NCI-H748 (cell line): ENCODE measurements at regions not wholly inside any gene's neighbourhood (a gene's known extent, or its start where the extent isn't known, plus 50 kb on each side); places are given as distances from the start of the nearest gene placed in this dataset.

Experiments used
- DNase-seq: peaks from one replicate; lab custom pipeline; 2025; ENCODE audit not compliant: unreplicated experiment; lab: John Stamatoyannopoulos, UW

GRCh38 chr12:48409938-48410337 is 59.2 kb upstream of the ZNF641 start:
- DNase-seq, result peak; percentile 37

DNA sequence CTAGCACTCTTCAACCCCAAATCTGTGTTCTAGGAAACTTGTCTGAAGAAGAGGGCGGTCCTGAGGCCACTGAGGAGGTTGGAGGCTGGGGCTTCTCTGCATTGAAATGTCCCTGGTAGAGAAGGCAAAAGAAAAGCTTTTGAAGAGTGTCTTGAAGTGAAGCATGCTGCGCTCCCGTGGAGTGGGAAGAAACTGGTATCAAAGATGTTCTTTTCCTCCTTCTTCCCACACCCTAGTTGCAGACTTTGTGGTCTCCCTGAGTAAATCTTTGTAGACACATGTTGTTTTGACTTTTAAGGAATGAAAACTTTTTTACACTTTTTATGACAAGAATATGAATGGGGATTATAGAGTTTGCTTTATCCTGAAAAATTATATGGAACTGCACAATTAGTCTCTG is 59.0 kb upstream of the ANP32D start:
- DNase-seq, result no peak

GRCh38 chr12:48414021-48414420 is 58.3 kb upstream of the ANP32D start:
- no peak for DNase-seq

- DNase-seq, result no peak
Observed at GRCh38 chr12:48419116-48419935, 53.0 kb upstream of the ANP32D start.

- DNase-seq, result no peak
Observed at GRCh38 chr12:48420039-48420775, 52.2 kb upstream of the ANP32D start.

- DNase-seq, result no peak
Observed at GRCh38 chr12:48422060-48422459, 50.3 kb upstream of the ANP32D start.
